LNCAP (cell line): ENCODE measurements at regions not wholly inside any gene's neighbourhood (a gene's known extent, or its start where the extent isn't known, plus 50 kb on each side); places are given as distances from the start of the nearest gene placed in this dataset.
A peak's percentile ranks its signal among the peaks of the same experiment; 100 is the strongest.

ENCODE experiments used
- TF ChIP-seq, protein P1 (sequence below): fragments of 450-650 bp; IDR thresholded peaks from 2 replicates; pipeline ENCODE4 v1.5.1; 2017; ENCODE audit warnings: mild to moderate bottlenecking

DNA sequence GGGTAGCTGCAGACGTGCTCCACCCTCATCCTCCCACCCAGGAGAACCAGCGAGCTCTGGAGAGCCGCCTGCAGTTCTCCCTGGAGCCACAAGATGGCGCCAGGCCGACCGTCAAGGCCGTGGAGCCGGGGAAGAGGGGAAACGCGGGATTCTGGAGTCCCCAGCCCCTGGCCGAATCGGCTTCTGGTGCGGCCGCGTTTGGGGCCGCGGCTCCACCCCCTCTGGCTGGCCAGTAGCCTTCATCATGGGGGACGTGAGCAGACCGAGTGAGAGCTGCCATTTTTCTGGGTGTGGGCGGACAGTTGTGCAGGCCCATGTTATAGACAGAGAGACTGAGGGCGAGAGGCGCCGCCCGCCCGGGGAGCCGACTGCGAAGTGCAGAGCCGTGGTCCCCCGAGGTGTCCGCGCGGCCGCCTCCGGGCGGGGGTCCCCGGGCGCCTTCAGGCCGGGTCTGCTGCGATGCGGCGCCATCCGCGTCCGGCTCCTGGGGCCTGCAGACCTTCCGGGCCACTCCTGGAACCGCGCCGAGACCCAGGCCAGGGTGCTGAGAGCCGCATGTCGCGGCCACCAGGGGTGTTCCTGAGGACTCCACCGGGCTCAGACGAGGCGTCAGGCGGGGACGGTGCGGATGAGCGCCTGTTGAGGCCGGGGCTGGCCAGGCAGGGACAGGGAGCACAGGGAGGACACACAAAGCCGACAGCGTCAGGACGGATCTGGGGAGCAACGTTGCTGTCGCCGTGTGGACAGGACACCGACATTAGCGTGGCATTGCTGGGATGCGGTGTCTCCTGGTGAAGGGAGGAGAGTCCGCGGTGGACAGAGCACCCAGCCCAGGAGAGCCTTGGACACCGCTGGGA is 418.2 kb upstream of the HS6ST1 start:
- TF ChIP-seq, protein P1, sequence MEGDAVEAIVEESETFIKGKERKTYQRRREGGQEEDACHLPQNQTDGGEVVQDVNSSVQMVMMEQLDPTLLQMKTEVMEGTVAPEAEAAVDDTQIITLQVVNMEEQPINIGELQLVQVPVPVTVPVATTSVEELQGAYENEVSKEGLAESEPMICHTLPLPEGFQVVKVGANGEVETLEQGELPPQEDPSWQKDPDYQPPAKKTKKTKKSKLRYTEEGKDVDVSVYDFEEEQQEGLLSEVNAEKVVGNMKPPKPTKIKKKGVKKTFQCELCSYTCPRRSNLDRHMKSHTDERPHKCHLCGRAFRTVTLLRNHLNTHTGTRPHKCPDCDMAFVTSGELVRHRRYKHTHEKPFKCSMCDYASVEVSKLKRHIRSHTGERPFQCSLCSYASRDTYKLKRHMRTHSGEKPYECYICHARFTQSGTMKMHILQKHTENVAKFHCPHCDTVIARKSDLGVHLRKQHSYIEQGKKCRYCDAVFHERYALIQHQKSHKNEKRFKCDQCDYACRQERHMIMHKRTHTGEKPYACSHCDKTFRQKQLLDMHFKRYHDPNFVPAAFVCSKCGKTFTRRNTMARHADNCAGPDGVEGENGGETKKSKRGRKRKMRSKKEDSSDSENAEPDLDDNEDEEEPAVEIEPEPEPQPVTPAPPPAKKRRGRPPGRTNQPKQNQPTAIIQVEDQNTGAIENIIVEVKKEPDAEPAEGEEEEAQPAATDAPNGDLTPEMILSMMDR, result peak; percentile 94

DNA sequence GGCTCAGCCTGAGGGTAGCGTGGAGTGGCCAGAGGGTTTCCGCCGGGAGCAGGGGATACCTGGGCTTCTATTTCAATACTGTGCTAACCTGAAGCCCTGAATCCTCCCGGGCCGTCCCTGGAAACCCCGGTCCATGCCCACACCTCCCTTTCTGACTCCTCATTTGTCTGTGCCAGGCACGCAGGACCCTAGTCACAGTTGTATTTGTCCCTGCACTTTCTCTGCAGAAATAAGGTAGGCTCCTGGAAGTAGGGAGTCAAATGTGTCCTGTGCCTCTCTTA is 418.8 kb upstream of the HS6ST1 start:
- TF ChIP-seq, protein P1, result no peak

DNA sequence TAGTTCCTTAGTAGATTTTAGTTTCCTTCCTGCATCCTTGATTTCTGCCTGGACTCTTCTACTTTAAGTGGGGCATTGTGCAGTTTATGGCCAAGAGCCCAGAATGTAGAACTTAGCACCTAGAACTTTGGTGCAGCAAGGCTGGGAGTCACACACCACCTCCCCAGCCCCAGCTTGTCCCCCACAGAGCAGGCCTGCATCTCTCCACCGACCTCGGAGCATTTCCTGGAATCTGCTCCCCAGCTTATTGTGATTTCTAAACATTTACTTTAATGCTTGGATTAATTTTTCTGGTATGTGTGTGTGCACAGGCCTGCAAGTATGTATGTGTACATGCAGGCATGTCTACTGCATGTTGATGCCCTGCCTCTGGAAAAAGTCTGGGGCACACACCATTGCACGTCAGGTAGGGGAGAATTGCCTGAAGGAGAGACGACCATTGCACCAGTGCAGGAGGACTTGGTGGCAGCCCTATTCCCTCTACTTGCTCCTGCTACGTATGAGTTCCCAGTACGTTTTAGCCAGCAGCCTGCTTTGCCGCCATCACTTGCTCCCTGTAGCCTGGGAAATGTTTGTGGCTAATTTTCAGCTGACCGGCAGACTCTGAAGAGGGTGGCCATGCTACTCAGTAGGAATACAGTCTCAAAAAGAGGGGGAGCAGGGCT is 419.9 kb upstream of the HS6ST1 start:
- TF ChIP-seq, protein P1, result no peak

DNA sequence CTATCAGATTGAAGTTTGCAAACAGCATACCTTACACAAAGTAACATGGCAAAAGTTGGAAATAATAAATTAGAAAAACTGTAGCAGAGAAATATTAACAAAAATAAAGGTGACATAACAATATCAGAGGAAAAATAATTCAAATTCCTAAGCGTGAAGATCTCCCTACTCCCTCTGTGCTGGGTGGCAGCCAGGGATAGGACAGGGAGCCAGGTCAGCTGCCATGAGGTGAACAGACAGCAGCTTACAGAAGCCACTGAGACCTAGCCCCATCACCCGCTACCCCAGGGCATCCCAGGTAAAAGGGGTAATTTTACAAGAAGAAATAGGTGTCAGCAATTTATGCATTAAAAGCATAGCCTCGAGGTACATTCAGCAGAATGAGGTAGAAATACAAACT is 423.8 kb upstream of the HS6ST1 start:
- TF ChIP-seq, protein P1, result no peak

DNA sequence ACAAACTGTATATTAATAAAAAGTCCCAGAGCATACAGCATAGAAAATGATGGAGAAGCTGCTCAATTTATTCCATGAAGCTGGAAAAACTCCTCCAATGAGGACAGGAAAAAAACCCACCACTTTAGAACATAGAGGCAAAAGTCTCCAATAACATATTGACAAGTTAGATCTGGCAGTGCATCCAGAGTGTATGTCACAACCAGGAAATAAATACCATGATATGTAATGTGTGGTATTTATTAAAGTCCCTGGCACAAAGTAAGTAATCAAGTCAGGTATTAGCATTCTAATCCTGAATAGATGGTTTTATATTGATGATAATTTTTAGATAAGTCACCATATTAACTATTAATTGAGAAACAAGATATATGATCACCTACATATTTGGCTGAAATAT is 427.3 kb upstream of the HS6ST1 start:
- TF ChIP-seq, protein P1, result no peak

DNA sequence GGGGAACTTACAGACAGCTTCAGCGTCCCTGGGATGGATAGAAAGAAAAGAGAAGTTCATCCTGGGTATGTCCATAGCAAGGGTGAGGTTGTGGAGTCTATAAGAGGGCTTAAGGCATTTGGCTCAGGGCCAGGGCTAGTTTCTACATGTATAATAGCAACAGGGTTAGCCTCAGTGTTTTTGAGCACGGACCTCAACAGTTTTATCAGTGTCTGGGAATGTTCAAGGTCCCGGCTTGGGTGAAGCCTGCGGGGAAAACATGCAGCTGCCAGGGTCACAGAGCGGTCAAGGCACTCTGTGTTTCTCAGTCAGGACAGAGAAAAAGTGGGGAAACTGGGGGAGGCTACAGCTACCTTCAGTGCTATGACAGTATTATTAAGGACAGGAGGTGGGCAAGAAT is 427.7 kb upstream of the HS6ST1 start:
- TF ChIP-seq, protein P1, result no peak

DNA sequence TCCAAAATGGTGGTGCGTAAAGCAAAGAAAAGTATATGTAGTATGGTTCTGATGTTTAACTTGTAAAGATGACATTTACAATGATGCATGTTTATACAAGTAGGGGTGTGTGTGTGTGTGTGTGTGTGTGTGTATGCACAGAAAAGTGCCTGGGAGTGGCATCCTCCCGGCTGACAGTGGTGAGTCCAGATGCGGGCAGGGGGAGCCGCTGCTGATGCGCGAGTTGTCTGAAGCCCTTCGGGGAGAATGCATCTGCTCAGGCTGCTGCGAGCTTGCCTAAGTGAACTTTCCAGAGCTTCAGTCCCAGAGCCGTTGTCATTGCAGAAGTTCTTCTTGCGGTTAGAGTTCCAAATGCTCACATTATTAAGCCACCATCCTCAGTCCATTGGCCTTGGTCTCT is 429.7 kb upstream of the HS6ST1 start:
- TF ChIP-seq, protein P1, result no peak
